Fibroblast of peridontal ligament (primary cell): ENCODE measurements at regions not wholly inside any gene's neighbourhood (a gene's known extent, or its start where the extent isn't known, plus 50 kb on each side); places are given as distances from the start of the nearest gene placed in this dataset.

Experiments
- DNase-seq: peaks from one replicate; pipeline ENCODE4 v3.0.0-alpha.2; 2010; ENCODE audit errors: extremely low read depth

- DNase-seq: peak; percentile 26
Measured at GRCh38 chr13:105370011-105370650, 1165.3 kb downstream of the EFNB2 start.

- no peak for DNase-seq
Measured at GRCh38 chr13:105368781-105369180, 1166.7 kb downstream of the EFNB2 start.

- DNase-seq: no peak
Measured at GRCh38 chr13:105365831-105366230, 1169.6 kb downstream of the EFNB2 start.

GRCh38 chr13:105365021-105365550 lies 1170.4 kb downstream of the EFNB2 start:
- DNase-seq: no peak

- no peak for DNase-seq
Measured at GRCh38 chr13:105364191-105364590, 1171.3 kb downstream of the EFNB2 start.

- DNase-seq: peak; percentile 56
Measured at GRCh38 chr13:105363261-105364190, 1171.9 kb downstream of the EFNB2 start.

- no peak for DNase-seq
Measured at GRCh38 chr13:105353654-105354053, 1181.8 kb downstream of the EFNB2 start.

- DNase-seq: no peak
Measured at GRCh38 chr13:105349082-105349723, 1186.3 kb downstream of the EFNB2 start.

- peak; percentile 91 for DNase-seq
Measured at GRCh38 chr13:105346141-105346775, 1189.2 kb downstream of the EFNB2 start.

GRCh38 chr13:105345730-105346129 lies 1189.7 kb downstream of the EFNB2 start:
- no peak for DNase-seq

- DNase-seq: no peak
Measured at GRCh38 chr13:105345131-105345530, 1190.3 kb downstream of the EFNB2 start.

- DNase-seq: peak; percentile 65
Measured at GRCh38 chr13:105343134-105343806, 1192.2 kb downstream of the EFNB2 start.

GRCh38 chr13:105342281-105342820 lies 1193.1 kb downstream of the EFNB2 start:
- DNase-seq: no peak

GRCh38 chr13:105341758-105342157 lies 1193.7 kb downstream of the EFNB2 start:
- no peak for DNase-seq

- no peak for DNase-seq
Measured at GRCh38 chr13:105341256-105341655, 1194.2 kb downstream of the EFNB2 start.

GRCh38 chr13:105340061-105340606 lies 1195.3 kb downstream of the EFNB2 start:
- no peak for DNase-seq

GRCh38 chr13:105338773-105339172 lies 1196.7 kb downstream of the EFNB2 start:
- DNase-seq: no peak

GRCh38 chr13:105338006-105338405 lies 1197.5 kb downstream of the EFNB2 start:
- no peak for DNase-seq

GRCh38 chr13:105336706-105337576 lies 1198.5 kb downstream of the EFNB2 start:
- DNase-seq: peak; percentile 34

GRCh38 chr13:105334211-105334610 lies 1201.3 kb downstream of the EFNB2 start:
- peak; percentile 83 for DNase-seq
